Stromal cell of bone marrow (primary cell): ENCODE measurements at regions not wholly inside any gene's neighbourhood (a gene's known extent, or its start where the extent isn't known, plus 50 kb on each side); places are given as distances from the start of the nearest gene placed in this dataset.
"Not testable (repeated sequence)": the region's sequence is repeated elsewhere in the genome, so short reads cannot be mapped to it uniquely, and the experiment has no call there.

Source experiments
- DNase-seq: peaks from one replicate; pipeline ENCODE4 v3.0.0-alpha.2; 2012; ENCODE audit warnings: low read depth

DNA sequence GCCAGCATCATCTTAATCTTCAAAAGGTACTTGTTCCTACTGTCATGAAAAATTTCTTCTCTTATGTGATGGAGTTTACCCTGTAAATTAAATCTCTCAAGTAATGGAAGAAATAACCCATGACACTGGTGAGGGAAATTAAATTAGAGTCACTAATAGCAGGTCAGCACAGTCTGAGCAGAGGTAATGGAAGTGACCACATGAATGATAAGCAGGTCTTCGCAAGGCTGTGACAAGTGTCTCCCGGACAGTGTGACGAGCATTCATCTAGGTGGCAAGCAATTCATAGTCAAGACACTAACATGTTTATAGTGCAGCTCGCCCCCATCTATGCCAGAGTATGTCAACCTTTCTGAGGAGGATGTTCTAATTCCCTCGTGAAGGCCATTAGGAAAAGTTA, 249.2 kb downstream of the FRK start:
- no peak for DNase-seq

DNA sequence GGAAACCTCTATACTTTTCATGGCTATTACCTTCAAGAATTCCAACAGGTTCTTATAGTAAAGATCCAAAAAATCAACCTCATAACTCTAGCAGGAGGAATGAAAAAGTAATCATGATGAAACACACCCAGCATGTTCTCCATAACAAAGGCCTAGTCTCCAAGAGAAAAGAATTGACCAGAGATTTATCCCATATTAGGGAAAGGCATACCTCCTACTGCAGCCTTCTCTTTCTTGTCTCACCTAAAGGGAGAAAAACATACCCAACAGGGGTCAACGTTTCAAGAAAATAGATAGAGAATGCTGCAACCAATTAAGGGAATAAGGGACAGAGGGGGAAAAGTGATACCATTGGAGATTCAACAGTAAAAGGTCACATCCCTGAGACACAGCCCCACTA, 262.5 kb downstream of the FRK start:
- no peak for DNase-seq

DNA sequence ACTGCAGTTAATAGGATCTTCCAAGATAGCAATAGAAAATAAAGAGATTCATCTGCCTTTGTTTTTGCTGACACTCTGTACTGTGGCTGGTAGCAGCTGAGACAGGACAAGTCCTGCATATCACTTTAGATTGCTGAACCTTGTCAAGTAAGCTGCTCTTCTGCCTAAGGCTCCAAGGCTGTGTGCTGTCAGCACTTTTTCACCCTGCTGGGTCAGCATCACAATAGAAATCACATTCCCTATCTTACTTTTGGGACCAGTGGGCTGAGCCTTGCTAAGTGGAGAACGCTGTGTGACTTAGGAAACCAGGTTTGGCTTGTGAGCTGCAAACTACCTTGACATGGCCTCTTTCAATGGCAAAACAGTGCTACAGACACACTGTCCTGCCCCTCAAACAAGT, 263.9 kb downstream of the FRK start:
- DNase-seq = no peak

DNA sequence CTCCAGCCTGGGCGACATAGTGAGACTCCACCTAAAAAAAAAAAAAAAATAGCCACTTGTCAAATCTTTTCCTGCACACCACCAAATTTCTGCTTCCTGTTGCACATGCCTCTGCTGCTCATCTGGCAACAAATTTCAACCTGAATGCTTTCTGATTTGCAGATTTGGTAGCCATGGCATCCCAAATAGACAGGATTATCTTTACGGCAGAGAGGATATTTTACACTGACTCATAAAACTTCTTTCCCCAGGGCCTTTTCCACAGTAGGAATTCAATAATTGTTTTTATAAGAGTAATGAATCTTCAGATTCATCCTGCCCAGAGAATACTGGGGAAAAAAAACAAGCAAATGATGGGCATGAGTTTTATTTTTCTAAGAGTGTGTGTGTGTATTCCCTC, 264.6 kb downstream of the FRK start:
- DNase-seq = peak; percentile 24

DNA sequence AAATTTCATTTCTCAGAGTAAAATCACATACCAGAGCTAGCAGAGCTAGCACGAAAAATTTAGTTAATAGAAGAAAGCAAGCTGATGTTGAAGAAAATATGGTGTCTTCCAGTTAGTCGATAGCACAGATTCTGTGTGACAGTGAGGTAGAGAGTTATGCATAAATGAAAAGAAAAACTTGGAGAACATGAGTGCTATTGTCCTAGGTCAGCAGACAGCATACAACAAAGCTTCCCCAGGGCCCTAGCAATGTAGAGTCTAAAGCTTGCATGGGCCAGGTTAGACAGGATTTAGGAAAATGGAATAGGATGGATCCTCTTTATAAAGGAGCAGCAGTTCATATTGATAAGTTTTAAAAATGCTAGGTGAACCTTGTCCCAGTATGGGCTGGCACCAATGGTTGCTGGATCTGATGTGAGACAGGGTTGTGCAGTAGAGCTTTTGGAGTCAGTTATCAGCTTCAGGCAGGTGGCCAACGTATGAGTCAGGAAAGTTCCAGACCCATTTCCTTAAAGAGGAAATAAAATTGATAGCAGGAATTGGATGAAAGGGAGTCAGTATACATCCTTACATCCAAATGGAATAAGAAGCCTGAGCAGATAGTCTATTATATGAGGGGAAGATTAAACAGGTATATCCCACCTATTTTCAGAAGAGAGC, 277.2 kb downstream of the FRK start:
- peak; percentile 10 for DNase-seq

DNA sequence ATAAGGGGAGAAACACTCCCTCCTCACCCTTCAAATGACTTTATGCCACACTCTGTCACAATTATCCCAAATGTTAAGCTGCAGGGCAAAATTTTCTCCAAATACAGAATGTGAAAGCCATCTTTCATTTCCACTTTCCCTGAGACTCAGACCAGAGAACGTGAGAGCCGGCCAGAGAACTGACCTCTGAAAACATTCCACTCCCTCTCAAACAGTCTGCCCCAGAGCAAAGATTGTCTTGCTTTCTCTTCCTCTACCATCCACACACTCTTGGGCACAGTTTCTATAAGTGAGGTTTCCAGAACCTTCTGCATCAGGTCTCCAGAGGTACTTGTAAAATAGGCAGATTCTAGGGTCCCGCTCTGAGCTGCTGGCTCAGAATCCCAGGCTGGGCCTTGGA, 278.1 kb downstream of the FRK start:
- no peak for DNase-seq

DNA sequence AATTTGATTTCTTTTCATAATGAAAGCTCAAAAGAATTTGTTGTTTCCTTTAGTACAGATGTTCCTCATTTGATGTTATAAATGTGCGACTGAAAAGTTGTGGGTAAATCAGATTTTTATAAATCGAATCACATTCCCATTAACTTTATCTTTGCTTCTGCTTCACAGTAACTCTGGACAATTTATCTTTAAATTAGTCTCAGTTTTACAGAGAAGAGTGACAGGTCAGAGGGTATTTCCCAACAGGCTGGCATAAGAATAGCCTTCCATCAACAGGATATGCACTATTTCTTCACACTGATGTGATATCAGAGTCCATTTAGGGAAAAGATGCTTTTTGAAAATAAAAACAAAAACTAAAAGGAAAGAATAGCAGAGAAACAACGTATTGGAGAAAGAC, 286.9 kb downstream of the FRK start:
- no peak for DNase-seq

DNA sequence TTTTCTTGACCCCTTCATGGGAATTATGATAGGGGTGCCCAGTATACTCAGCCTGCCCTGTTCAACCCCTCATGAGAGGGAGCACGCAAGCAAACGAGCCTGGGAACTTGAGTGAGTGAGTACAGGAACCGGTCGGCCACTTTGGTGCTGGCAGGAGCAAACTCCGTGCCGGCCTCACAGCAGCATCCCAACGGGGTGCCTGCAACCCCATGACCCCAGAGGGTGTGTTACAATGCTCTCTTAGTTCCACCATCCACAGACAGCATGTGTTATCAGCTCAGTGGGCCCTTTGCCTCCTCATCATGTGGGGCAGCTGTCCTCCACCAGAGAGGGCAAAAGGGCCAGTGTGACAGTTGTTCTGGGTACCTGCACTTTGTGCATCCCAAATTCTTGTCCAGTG, 289.8 kb downstream of the FRK start:
- DNase-seq = no peak

DNA sequence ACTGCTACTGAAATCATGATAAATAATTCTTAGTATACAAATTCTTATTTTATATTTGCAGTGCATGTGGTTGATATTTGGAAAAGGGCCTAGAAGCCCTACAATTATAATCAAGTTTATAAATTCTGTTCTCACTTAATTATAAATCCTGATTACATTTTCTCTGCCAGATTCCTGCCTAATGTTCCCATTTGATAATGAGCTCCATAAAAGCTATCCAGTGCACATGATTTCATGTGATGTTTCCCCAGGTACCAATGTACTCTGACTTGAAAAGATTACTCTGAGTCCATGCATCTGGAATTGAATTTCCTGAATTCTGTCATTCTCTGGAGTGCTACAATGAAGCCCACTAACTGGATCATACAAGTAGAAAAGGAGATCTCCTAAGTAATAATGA, 292.2 kb downstream of the FRK start:
- no peak for DNase-seq

DNA sequence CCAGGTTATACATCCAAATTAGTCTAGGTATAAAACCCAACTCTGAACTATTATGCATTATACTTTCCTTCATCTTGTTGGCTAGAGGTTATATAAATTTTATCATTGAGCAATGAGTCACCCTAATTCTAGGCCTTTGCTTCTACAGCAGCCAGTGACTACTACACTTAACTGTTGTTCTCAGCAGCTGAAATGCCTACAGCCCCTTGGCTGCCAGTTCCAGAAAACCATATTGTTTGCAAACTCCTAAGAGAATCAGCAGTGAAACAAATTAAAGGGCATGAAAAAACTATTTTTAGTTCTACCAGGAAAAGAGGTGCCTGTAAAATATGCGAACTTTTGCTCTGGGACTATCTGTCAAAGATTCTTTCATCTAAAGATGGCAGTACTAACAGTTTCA, 292.8 kb downstream of the FRK start:
- peak; percentile 7 for DNase-seq

DNA sequence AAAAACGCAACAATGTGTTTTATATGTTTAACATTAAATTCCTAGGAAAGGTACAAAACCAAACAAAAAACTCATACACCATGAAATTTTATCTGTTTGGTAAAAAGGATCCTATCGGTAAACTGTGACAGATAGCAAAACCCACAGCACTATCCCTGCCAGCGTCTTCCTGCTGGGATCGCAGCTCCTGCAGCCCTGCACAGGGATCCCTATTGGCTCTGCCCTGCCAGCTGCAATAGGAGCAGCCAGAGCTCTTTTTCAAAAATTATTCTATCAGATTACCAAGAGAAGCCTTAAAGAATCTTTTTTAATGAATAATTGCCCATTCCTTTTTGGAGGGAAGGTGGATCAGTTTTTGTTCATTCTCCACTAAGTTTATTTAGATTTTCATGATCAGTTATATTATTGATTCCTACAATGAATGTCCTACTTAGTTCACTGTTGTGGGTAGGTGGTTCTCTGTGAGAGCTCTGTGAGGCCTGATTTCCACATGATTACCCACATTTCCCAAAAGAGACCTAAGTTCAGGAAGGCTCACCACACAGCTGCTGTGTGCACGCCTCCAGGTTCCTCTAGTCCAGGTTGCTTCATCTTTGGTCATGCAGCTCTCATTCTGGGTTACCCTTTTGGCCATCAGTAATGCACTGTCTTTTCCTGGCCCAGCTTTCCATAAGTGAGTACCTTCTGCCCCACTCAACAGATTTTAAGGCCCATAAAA, 293.8 kb downstream of the FRK start:
- no peak for DNase-seq

DNA sequence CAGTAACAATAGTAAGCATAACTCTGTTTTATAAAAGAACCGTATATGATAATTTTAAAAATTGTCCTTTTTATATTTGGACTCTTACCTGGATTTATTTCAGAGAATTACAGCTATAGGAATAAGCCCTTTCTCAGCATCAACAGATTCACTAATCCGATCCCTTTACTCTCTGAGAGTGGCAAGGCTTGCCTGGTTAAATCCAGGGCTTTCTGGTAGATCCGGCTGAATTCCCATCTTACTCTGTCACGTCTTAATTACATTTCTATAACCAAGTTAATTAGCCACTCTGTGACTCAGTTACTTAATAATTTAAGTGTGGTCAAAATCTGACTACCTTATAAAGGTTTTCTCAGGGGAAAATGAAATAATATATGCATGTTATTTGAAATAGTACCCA, 294.7 kb downstream of the FRK start:
- no peak for DNase-seq

DNA sequence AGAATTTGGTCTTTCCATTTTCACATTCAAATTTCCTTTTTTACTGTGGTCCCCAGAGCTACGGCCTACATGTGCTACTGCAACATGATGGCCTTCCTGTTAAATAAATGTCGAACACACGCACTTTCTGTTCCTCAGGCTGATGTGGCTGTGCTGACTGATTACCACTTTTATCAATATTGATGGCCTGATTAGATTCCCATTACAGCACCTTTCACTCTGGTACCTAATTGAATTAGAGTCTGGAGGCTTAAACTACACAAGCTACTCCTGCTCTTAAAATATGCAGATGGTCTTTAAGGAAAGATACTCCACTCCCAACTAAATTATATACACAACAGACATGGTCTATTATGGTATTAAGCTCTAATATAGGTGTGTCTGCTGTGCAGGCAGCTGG, 301.6 kb downstream of the FRK start:
- DNase-seq = no peak

DNA sequence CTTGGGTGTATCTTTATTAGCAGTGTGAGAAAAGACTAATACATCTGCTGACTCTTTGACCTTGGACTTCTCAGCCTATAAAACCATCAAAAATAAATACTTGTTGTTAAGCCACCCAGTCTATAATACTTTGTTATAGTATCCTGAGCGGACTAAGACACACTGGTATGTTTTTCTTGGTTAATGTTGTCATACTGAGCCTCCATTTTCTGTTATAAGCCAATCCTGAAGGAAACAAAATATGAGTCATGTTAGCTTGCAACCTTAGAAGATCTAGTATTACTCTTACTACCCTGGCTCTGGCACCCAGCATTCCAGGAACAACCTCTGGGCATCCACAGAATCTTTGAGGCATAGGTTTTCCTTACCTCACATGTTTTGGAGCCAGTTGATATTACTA, 307.2 kb downstream of the FRK start:
- peak; percentile 28 for DNase-seq

DNA sequence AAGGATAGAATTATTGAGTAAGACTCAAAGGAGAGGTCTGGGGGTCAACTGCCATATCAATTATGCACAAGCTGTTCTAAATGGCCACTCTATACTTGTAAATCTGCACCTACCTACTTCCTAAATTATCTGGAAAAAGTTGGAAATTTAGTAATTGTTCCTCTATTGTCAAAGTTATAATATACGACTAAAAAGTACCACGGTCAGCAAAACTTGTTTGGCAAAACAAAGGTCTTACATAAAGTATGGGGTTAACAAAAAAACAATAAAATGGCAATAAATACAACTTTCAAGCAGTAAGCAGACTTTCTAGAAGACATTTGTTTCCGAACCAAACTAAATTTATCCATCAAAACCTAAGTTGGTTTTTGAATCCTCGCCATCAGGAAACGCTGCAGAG, 309.7 kb downstream of the FRK start:
- DNase-seq = no peak

DNA sequence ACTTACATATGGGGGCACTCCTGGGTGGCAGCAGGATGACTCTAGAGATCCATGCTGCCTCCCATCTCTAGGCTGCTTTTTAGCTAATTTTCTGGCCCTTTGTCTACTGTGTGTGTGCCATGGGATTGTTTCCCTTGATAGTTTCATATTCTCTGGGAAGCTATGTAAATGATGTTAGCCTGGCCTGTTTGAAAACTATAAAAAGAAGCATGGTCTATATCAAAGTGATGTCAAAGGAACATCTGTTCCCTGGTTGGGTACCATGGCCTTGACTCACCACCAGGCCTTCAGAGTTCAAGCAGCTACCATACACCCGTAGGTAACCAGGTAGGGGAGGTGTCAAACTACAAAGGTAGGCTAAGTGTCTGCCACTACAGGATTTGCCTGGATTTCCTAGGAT, 310.4 kb downstream of the FRK start:
- DNase-seq = no peak

DNA sequence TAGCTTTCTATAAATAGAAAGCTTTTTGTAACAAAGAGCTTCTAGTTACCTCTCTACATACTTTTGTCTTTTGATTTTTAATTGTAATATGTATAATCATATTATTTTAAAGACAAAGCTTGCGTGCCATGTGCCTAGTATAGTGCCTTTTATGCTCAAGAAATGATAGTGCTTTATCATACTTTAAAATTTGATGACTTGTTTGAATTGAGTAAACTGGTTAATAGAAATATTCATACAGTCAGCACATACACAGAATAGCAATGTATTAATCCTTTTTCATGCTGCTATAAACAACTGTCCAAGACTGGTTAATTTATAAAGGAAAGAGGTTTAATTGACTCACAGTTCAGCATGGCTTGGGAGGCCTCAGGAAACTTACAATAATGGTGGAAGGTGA, 313.0 kb downstream of the FRK start:
- no peak for DNase-seq

DNA sequence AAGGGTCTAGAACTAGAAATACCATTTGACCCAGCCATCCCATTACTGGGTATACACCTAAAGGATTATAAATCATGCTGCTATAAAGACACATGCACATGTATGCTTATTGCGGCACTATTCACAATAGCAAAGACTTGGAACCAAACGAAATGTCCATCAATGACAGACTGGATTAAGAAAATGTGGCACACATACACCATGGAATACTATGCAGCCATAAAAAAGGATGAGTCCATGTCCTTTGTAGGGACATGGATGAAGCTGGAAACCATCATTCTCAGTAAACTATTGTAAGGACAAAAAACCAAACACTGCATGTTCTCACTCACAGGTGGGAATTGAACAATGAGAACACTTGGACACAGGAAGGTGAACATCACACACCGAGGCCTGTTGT, 314.1 kb downstream of the FRK start:
- not testable (repeated sequence) for DNase-seq

DNA sequence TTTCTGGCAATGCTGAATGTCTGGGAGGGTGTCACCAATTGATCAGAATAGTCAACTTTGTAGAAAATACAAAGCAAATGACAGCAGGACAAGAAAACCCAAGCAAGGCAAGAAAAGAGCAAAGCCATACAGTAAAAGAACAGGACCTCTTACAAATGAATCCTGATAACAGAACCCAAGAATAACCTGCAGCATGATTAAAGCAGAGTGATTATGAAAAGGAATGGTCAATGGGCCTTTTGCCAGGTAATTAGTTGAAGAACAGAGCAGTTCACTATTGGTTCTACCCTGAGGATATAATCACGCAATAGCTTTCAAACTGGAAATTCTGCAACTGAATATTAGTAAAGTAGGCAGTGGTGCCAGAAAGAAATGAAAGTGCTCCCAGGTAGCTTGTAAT, 319.8 kb downstream of the FRK start:
- DNase-seq = no peak

DNA sequence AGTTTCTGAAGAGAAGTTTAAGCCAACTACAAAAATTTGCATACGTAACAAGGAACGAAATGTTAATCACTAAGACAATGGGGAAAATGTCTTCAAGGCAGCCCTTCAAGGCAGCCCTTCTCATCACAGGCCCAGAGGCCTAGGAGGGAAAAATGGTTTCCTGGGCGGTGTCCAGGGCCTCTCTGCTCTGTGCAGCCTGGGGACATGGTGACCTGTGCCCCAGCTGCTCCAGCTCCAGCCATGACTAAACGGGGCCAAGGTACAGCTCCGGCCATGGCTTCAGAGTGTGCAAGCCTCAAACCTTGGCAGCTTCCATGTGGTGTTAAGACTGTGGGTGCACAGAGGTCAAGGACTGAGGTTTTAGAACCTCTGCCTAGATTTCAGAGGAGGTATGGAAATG, 325.1 kb downstream of the FRK start:
- DNase-seq = no peak

DNA sequence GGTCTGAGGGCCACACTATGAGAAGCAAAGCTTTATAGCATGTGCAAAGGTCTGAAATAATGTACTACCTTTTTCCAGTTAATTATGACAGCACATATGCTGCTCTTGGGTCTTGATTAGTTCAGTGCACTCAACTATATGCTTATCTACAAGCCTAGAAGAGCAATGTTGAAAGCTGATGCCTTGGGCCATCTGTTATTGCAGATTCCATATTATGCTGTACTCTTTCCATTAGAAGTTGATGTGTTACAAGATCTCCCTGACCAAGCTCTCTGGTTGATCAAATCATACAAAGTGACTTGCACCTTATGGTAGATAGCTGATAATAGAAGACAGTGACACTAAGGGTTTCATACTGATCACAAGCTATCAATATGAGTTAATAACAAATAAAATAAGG, 327.3 kb downstream of the FRK start:
- DNase-seq = no peak

DNA sequence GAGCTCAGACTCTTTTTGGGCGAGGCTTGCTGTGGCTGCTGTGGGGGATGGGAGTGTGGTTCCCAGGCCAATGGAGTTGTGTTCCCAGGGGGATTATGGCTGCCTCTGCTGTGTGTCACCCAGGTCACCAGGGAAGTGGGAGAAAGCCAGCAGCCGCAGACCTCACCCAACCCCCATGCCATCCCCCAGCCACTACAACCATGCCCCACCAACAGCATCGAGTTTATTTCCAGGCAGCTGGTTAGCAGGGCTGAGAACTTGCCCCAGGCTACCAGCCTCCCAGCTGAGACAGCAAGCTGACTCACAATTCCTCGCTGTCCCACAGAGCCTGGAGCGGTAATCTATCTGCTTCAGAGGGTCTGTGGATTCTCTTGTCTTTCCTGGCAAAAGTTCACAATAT, 331.7 kb downstream of the FRK start:
- DNase-seq = no peak

DNA sequence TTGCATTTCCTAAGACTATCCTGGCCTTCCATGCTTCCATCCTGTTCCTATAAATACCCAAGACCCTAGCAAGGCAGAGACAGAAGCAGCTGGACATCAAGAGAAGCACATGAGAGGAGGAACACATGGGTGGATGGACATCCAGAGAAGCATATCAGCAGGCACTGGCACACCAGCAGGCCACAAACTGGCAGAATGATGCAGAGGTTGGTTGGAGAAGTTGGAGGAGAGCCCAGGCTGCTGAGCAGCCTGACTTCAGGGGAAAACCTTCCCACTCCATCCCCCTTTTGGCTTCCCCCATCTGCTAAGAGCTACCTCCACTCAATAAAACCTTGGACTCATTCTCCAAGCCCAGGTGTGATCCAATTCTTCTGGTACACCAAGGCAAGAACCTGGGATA, 332.5 kb downstream of the FRK start:
- no peak for DNase-seq

DNA sequence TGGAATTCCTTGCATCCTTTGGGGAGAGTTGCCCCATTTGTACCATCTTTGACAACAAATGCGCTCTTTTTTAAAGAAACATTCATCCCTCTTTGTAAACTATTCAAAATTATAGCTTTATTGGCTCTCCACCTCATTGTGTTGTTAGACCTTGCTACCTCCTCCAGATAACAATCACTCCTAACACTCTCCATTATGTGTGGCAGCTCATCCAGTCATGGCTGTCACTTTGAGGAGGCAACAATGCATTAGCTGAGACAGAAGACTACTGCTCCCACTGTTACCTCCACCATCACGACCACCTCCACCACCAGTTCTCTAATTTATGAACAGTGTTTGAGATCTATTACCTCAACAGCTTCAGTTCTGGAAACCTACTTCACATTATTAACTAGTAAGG, 339.1 kb downstream of the FRK start:
- DNase-seq = no peak
